ENCODE measurements at regions not wholly inside any gene's neighbourhood (a gene's known extent, or its start where the extent isn't known, plus 50 kb on each side); places are given as distances from the start of the nearest gene placed in this dataset.
"Not testable (repeated sequence)": the region's sequence is repeated elsewhere in the genome, so short reads cannot be mapped to it uniquely, and the experiment has no call there.

- Histone ChIP-seq H3K36me3 (ENCODE audit: control insufficient read depth, low read depth, low read length) (no peaks in the 10 kb centered on the region), H3K9ac (ENCODE audit: low read length) (no peak overlapping the region), H3K4me3 (ENCODE audit: low read length) (no peak overlapping the region), H3K4me1 (ENCODE audit: control insufficient read depth, low read depth, low read length) (no peaks in the 10 kb centered on the region), H3K27me3 (ENCODE audit: control insufficient read depth, insufficient read depth, low read length) (no peaks in the 10 kb centered on the region), H3K27ac (ENCODE audit: low read length) (no peak overlapping the region), H3K9me3 (ENCODE audit: control insufficient read depth, low read depth, low read length) (no peaks in the 10 kb centered on the region)
Measured at GRCh38 chr22:44571566-44572413, 73.8 kb upstream of the RTL6 start.

GRCh38 chr22:44570476-44571445, 72.7 kb upstream of the RTL6 start:
- H3K9me3 ChIP-seq (ENCODE audit: control insufficient read depth, low read depth, low read length), result no peaks in the 10 kb centered on the region
- H3K27me3 ChIP-seq (ENCODE audit: control insufficient read depth, insufficient read depth, low read length), result no peaks in the 10 kb centered on the region
- no peak overlapping the region for H3K9ac ChIP-seq (ENCODE audit: low read length)
- no peaks in the 10 kb centered on the region for H3K4me1 ChIP-seq (ENCODE audit: control insufficient read depth, low read depth, low read length)
- no peaks in the 10 kb centered on the region for H3K36me3 ChIP-seq (ENCODE audit: control insufficient read depth, low read depth, low read length)
- no peak overlapping the region for H3K27ac ChIP-seq (ENCODE audit: low read length)
- no peak overlapping the region for H3K4me3 ChIP-seq (ENCODE audit: low read length)

GRCh38 chr22:44569561-44569991, 71.5 kb upstream of the RTL6 start:
- no peak overlapping the region for H3K4me3 ChIP-seq (ENCODE audit: low read length)
- no peak overlapping the region for H3K27ac ChIP-seq (ENCODE audit: low read length)
- no peaks in the 10 kb centered on the region for H3K9me3 ChIP-seq (ENCODE audit: control insufficient read depth, low read depth, low read length)
- no peaks in the 10 kb centered on the region for H3K36me3 ChIP-seq (ENCODE audit: control insufficient read depth, low read depth, low read length)
- H3K9ac ChIP-seq (ENCODE audit: low read length), result no peak overlapping the region
- no peaks in the 10 kb centered on the region for H3K4me1 ChIP-seq (ENCODE audit: control insufficient read depth, low read depth, low read length)
- no peaks in the 10 kb centered on the region for H3K27me3 ChIP-seq (ENCODE audit: control insufficient read depth, insufficient read depth, low read length)

GRCh38 chr22:44567846-44568493, 69.9 kb upstream of the RTL6 start:
- Histone ChIP-seq H3K27me3 (ENCODE audit: control insufficient read depth, insufficient read depth, low read length) (no peaks in the 10 kb centered on the region), H3K27ac (ENCODE audit: low read length) (no peak overlapping the region), H3K9ac (ENCODE audit: low read length) (no peak overlapping the region), H3K4me1 (ENCODE audit: control insufficient read depth, low read depth, low read length) (no peaks in the 10 kb centered on the region), H3K4me3 (ENCODE audit: low read length) (no peak overlapping the region), H3K36me3 (ENCODE audit: control insufficient read depth, low read depth, low read length) (no peaks in the 10 kb centered on the region), H3K9me3 (ENCODE audit: control insufficient read depth, low read depth, low read length) (no peaks in the 10 kb centered on the region)

- not testable (repeated sequence) for H3K36me3 ChIP-seq (ENCODE audit: control insufficient read depth, low read depth, low read length); H3K9me3 ChIP-seq (ENCODE audit: control insufficient read depth, low read depth, low read length); H3K27me3 ChIP-seq (ENCODE audit: control insufficient read depth, insufficient read depth, low read length); H3K4me3 ChIP-seq (ENCODE audit: low read length); H3K9ac ChIP-seq (ENCODE audit: low read length); H3K27ac ChIP-seq (ENCODE audit: low read length); H3K4me1 ChIP-seq (ENCODE audit: control insufficient read depth, low read depth, low read length)
Measured at GRCh38 chr22:44567378-44567841, 69.4 kb upstream of the RTL6 start.

- Histone ChIP-seq H3K27me3 (ENCODE audit: control insufficient read depth, insufficient read depth, low read length) (no peaks in the 10 kb centered on the region), H3K36me3 (ENCODE audit: control insufficient read depth, low read depth, low read length) (no peaks in the 10 kb centered on the region), H3K4me1 (ENCODE audit: control insufficient read depth, low read depth, low read length) (no peaks in the 10 kb centered on the region), H3K9me3 (ENCODE audit: control insufficient read depth, low read depth, low read length) (no peaks in the 10 kb centered on the region), H3K4me3 (ENCODE audit: low read length) (no peak overlapping the region), H3K9ac (ENCODE audit: low read length) (no peak overlapping the region), H3K27ac (ENCODE audit: low read length) (no peak overlapping the region)
Measured at GRCh38 chr22:44566911-44567310, 68.9 kb upstream of the RTL6 start.

GRCh38 chr22:44562651-44563050, 64.6 kb upstream of the RTL6 start:
- not testable (repeated sequence) for H3K9ac ChIP-seq (ENCODE audit: low read length); H3K27me3 ChIP-seq (ENCODE audit: control insufficient read depth, insufficient read depth, low read length); H3K4me3 ChIP-seq (ENCODE audit: low read length); H3K4me1 ChIP-seq (ENCODE audit: control insufficient read depth, low read depth, low read length); H3K27ac ChIP-seq (ENCODE audit: low read length); H3K36me3 ChIP-seq (ENCODE audit: control insufficient read depth, low read depth, low read length); H3K9me3 ChIP-seq (ENCODE audit: control insufficient read depth, low read depth, low read length)

- Histone ChIP-seq H3K27me3 (ENCODE audit: control insufficient read depth, insufficient read depth, low read length) (no peaks in the 10 kb centered on the region), H3K9ac (ENCODE audit: low read length) (no peak overlapping the region), H3K9me3 (ENCODE audit: control insufficient read depth, low read depth, low read length) (no peaks in the 10 kb centered on the region), H3K4me1 (ENCODE audit: control insufficient read depth, low read depth, low read length) (no peaks in the 10 kb centered on the region), H3K4me3 (ENCODE audit: low read length) (no peak overlapping the region), H3K36me3 (ENCODE audit: control insufficient read depth, low read depth, low read length) (no peaks in the 10 kb centered on the region), H3K27ac (ENCODE audit: low read length) (no peak overlapping the region)
Measured at GRCh38 chr22:44561139-44561840, 63.3 kb upstream of the RTL6 start.

GRCh38 chr22:44558671-44559070, 60.6 kb upstream of the RTL6 start:
- not testable (repeated sequence) for H3K4me3 ChIP-seq (ENCODE audit: low read length); H3K27me3 ChIP-seq (ENCODE audit: control insufficient read depth, insufficient read depth, low read length); H3K9me3 ChIP-seq (ENCODE audit: control insufficient read depth, low read depth, low read length); H3K9ac ChIP-seq (ENCODE audit: low read length); H3K4me1 ChIP-seq (ENCODE audit: control insufficient read depth, low read depth, low read length); H3K36me3 ChIP-seq (ENCODE audit: control insufficient read depth, low read depth, low read length); H3K27ac ChIP-seq (ENCODE audit: low read length)

- not testable (repeated sequence) for H3K27ac ChIP-seq (ENCODE audit: low read length); H3K4me3 ChIP-seq (ENCODE audit: low read length)
Measured at GRCh38 chr22:44557872-44558271, 59.8 kb upstream of the RTL6 start.

More at GRCh38 chr22:44557872-44558271, 59.8 kb upstream of the RTL6 start:
- H3K36me3 ChIP-seq (ENCODE audit: control insufficient read depth, low read depth, low read length); H3K9ac ChIP-seq (ENCODE audit: low read length); H3K9me3 ChIP-seq (ENCODE audit: control insufficient read depth, low read depth, low read length); H3K4me1 ChIP-seq (ENCODE audit: control insufficient read depth, low read depth, low read length); H3K27me3 ChIP-seq (ENCODE audit: control insufficient read depth, insufficient read depth, low read length): not testable (repeated sequence)
